ENCODE measurements at regions not wholly inside any gene's neighbourhood (a gene's known extent, or its start where the extent isn't known, plus 50 kb on each side); places are given as distances from the start of the nearest gene placed in this dataset.

DNA sequence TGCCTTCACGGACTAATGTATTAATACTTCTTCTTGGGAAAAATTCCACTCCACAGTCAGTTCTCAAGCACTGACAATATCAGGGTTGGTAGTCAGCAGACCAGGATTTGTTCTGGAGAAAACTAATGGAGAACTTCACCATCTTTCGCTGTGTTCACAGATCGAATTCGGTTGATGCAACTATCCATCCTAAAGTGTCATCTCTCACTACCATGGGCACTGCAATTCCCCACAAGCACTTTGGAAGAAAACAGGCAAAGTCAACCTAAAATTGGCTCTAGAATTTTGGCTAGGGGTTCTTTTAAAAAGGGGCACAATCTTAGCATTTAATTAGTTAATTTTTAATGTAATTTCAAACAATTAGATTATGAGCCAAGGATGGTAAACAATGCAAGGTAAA, 164.4 kb downstream of the HGF start:
- DNase-seq = no peak

DNA sequence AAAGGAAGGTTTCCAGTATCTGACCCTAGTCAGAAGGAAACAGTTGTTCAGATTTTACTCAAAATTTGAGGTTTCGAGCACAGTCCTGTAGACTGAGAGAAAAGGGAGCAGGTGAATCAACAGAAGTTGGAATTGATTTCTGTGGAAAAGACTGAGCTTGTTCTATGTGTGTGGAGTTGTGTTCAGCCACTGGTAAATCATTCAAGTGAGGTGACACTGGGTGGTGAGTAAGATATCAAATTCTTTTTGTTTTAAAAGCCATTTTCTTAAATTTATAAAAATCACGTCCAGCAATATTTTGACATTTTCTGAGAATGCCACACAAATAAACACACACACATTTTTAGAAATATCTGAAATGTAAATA, 165.1 kb downstream of the HGF start:
- peak; percentile 61 for DNase-seq

DNA sequence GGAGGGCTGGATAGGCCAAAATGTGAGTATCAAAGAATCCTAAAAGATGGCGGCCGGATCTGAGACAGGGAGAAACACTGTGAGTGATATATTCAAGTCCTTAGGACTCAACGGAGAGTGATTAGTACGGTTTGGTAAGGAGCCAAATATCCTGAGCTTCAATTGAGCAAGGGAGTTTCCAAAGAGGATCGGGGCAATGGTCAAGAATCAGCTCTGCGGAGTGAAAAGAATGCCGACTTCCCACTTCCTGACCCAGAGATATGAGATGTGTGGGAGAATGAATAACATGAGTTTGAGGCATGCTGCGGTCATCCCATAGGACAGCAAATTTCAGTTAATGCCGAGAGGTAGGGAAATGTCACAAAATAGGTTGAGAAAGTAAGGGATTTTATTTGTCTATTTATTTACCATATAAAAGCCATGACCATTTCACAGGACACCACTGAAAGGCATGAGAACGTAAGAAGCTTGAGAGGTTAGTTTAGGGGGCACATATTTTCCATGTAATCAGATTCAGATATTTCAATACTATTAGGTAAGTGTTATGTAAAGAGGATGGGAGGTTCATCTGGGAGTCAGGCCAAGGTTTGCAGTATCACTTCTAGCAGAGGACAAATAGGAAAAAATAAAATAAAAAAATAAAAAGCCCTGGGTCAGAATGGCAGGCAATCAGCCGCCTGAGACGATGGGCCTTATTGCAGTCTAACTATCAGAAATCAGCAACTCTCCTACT, 165.6 kb downstream of the HGF start:
- DNase-seq = peak; percentile 61

DNA sequence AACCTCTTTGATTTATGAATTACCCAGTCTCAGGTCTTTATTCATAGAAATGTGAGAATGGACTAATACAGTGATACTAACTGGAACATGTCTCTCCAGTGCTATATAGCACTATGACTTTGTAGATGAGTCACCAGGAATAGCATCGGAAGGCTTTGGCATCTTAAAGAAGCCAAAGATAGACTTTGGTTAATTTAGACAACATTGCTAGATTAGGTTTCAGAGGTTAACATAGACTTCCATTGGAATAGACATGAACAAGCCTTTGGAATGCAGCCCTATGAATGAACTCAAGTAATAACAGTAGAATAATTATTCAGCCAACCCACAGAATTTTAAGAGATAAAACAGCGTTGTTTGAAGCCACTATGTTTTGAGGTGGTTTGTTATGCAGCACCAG, 169.2 kb downstream of the HGF start:
- no peak for DNase-seq

DNA sequence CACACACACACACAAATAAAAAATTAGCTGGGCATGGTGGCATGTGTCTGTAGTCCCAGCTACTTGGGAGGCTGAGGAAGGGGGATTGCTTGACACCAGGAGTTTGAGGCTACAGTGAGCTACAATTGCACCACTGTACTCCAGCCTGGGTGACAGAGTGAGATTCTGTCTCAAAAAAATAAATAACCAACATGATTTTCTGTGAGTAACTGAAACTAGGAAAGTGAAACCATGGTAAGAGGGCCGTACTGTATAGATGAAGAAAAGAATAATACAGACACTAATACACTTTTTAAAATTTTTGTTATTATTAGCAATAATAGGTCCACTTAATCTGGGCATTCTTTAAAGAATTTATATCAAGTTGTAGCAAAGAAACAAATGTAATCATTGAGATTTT, 170.9 kb downstream of the HGF start:
- no peak for DNase-seq

DNA sequence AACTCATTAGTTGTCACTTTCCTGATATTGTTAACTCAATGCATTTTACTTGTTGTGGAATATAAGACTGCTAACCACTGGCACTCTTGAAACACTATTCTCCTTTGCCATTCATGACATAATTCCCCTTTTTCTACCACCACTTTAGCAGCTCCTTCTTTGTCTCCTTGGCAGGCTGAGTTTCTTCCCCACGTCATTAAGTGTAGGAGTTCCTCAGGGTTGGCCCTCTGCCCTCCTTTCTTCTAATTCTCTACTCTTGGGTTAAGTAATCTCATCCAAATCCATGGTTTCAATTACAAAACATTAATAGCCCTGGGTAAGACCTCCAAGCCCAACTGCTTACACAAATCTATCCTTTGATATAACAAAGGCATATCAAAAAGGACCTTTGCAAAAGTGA, 175.1 kb downstream of the HGF start:
- DNase-seq = no peak

DNA sequence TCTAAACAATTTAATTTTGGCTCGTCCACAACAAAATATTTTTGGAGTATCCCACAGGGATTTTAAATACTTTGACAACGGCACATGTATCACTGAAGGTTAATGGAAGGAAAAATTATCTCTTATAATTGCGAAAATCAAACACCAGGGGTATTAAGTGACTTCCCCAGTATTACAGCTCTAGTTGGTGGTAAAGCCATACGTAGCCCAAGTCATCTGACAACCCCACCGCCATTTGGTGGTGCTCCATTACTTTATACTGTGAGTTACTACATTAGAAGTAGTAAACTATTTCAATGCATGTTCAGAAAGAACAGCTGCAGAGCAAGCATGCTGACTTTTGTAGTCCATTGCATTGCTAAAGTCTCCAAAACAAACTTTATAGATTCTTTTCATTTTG, 179.7 kb downstream of the HGF start:
- DNase-seq = no peak

DNA sequence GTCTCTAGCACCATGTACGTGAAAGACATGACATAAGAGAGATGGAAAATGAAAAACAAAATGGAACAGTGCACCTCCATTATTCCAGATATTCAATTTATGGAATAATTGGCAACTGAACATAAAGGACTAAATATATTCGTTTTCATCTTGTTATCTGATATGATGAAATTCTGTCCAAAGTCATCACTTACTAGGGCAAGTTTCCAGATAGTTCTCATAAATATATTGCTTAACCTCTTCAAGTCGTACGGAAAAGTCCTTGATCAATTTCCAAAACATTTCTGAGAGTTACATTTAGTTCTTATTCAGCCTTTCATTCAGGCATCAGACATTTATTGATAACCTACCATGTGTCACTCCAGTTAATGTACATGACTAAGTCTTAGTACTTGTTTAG, 185.2 kb downstream of the HGF start:
- no peak for DNase-seq

DNA sequence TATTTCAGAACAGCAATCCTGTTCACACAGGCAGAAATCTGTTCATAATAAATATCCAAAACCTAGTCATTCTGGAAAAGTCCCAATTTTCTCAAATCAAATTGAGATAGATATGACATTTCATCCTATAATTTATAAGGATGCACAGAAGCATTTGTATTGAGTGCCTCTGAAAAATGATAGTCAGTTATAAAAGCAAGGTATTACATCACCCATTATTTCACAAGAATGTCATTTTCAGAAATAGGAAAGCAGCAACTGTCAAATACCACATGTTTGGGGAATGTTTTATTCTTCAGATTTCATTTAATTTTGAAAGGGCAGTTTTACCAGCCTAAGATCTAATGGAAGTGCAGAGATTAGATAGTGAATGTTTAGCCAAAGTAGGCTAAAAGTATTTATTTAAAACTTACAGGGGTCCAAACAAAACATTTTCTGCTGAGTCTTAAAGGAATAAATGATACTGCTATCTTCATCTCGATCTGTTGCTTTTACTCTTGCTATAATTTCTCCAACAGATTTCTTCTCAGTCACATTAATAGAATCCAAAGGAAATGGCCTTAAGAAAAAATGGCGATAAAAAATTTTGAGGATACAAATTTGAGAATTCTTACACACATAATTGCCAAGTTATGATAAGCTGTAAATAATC, 185.8 kb downstream of the HGF start:
- no peak for DNase-seq

DNA sequence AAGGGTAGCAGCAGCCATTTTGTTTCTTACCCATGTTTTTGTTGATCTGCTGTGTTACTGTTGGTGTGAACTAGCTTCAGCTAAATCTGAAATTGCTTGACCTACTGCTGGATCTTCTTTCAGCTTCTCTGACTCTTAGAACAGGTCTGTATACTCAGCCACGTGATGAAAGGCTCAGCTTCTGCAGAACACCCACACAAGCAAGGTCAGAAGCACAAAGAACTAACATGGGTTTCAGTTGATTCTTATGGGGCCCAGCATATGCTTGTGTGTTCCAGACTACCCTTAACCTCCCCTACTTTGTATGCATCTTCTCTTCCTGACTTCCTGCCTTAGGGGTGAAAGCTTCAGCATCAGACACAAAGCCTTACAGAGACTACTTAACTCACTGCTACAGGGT, 186.8 kb downstream of the HGF start:
- no peak for DNase-seq

DNA sequence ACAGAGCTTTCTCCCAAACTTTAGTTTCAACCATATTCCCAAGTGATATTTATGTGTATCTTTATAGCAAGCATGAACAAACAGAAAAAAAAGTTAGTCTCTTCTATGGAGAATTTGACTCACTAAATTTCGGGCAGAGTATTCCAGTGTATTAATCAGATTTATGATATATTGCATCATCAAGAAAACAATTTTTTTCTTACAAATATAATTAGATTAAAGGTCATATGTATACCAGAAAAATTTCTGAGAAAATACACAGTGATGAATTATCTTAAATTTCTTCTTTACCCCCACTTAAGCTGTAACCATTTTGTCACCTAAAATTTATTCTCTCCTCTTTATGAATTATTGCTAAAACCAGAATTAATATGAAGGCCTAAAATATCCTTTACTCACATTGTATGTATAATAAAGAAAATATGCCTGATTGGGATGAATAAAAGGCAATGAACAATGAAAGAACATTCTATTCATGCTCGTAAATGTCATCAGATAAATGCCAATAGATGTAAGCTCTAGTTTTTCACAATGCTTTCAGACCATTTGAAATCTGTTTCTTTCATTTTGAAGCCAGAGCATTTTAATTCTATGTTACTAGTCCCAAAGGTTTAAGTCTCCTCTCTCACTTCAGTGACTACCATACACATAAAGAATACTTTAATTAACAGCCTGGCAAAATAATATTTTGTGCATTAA, 192.1 kb downstream of the HGF start:
- no peak for DNase-seq

DNA sequence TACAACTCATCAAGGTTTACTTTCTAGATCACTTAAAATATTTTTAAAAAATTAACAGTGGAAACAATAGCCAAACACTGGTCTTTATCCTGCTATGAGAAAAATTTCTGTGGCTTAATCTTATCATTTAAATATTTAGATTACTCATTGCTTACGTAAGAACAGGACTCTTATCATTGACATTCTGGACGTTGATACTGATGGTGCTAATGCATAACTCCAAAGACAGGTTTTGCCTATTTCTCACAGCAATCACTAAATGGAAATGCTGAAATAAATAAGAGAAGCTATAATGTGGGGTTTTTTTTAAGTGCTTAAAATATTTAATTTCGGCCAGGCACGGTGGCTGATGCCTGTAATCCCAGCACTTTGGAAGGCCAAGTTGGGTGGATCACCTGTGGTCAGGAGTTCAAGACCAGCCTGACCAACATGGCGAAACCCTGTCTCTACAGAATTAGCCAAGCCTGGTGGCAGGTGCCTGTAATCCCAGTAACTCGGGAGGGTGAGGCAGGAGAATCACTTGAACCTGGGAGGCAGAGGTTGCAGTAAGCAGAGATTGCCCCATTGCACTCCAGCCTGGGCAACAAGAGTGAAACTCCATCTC, 195.0 kb downstream of the HGF start:
- no peak for DNase-seq

DNA sequence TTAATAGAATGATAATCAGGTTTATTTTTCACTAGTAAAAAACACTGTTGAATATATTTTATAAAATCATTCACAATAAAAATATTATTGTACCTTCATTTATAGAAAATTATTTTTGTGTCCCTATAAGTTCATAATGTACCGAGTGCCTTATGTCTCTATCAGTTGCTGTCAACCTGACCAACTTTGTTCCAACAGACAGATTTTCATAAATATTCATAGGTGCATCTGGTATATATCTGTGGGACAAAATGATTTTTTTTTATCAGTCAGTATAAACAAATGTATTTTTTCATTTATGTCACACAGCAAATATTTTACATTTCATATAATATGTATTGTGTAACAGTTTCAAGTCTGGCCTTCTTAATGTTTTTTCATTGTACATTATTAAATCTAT, 195.9 kb downstream of the HGF start:
- no peak for DNase-seq

DNA sequence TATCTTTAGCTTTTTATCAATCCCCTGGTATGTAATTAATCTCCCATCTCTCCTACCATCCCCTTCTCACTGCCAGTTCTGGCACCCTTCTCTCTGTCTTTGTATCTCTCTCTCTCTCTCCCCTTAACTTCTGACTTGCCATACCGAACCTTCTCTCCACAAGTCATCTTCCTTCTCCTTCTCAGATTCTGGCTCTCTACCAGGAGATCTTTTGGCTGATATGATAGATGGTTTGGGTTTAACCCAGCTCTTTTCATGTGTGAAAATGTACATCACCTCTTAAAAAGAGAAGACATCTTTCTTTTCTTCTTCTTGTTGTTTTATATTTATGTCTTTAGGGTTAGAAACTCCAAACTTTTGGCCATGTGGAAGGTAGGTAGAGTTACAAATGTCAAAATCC, 196.7 kb downstream of the HGF start:
- no peak for DNase-seq

DNA sequence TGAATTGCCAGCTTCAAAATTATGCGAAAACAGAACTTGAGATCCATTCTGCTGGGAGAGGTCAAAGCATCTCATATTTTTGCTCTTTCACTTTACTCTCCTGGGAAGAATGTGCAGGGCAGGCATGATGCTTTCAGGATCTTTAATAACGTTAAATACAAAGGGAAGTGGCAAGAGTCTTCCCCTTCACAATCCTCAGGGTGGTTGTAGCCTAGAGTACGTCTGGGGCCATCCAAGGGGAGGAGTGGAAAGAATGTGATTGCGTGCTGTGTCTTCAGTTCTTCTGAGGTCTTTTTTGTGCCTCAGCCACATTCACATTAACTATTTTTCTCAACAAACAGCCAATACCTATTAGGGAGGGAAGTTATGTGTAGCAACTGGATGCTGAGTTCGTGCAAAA, 207.3 kb downstream of the HGF start:
- no peak for DNase-seq

DNA sequence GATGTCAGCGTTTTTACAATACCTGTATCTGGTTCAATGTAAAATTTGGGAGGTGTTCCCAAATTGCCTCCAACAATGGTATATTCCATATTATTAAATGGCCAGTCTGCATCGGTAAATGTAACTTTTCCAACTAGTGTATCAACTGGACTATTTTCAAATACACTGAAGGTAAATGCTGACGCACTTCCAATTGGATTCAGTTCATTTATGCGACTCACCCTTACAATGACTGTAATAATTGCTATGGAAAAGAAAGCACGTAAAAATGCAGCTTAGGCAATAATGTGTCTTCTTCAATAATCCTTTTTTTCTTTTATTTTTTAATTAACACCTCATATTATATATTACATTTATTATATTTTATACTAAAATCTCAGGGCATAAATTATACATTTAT, 209.1 kb downstream of the HGF start:
- no peak for DNase-seq

DNA sequence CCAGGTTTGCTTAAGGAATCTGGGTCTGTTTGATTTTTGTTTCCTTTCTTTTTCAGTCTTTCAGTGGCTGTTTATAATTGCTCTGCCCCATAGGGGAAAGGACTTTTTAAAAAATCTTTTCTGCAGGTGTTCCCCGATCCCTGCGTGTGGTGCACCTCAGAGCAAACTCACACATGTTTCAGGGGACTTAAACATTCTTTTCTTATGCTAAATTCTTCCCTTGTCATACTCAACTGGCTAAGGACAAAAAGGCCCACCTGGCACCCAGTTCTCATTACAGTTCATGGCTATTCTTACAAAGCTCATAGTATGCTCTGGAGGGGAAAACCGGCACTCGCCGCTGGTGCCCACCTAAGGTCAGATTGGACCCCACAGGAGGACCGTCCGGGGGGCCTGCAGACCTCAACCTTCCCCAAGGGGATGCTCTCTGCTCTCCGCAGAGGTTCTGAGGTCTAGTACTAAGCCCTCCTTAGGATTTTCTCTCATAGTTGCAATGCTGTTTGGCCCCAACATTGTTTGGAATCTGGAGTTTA, 220.3 kb downstream of the HGF start:
- no peak for DNase-seq

DNA sequence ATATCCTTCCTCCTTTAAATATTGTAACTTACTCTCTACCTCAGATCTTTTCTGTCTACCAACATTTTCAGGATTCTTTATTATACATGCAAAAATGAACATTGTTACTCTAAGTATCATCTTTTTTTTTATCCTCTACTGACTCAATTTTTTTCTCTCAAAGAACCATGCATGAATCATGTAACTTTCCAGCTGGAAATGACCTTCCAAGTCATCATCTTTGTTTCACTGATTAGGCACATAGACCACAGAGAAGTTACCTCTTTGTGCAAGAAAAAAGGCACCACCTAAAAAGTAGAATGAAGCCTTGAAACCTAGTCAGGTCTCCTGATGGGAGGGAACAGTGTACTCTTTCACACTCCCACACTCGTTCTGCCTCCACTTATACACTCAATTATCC, 234.9 kb downstream of the HGF start:
- no peak for DNase-seq

DNA sequence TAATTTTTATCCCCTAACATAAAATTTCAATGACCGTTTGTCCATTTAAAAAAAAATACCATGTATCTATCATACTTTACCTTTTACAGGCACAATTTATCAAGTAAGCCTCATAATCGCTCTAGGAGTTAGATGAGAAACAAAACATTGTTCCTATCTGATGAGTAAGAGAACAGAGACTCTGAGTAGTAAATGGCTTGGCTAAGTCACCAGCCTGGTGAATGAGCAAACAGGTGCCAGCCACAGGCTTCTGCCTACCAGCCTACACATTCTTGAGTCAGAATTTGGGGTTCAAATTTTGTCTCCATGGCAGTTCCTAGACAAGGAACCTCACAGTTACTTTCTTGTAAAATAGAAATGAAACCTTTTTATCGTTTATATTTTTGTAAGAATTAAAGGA, 235.4 kb downstream of the HGF start:
- no peak for DNase-seq

DNA sequence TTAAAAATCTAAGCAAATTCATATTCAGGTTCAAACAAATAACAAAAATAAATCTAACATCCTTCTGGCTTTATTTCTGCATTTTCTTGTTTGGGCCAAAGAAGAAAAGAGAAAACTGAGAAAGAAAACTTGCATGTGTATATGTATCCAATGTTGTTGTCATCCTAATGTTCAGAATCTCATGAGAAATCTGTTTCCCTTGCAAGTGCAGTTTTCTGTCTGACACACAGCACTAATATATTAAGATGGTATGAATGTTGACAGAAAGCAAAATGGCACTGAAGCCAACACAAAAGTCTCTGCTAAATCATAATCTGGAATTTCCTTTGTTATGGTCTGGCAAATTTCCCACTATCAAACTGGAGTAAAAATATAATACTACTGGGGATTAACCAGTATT, 235.9 kb downstream of the HGF start:
- no peak for DNase-seq

DNA sequence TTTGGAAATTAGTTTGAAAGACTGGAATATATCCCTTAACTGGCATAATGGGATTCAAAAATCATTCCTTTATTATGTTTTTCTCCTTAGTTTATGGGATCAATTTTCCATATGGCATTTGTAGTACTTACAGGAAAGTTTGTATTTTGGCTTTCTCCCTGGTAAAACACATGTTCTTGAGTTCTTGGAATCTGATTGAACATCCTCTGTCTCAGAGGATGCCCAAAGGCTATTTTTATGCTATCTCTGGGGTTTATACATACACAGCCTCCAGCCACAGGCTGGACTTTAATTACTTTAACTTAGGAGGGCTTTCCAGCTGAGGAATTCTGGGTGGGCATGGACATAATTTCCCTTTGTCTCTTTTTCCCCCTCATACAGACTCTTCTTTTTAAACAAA, 236.4 kb downstream of the HGF start:
- DNase-seq = no peak

DNA sequence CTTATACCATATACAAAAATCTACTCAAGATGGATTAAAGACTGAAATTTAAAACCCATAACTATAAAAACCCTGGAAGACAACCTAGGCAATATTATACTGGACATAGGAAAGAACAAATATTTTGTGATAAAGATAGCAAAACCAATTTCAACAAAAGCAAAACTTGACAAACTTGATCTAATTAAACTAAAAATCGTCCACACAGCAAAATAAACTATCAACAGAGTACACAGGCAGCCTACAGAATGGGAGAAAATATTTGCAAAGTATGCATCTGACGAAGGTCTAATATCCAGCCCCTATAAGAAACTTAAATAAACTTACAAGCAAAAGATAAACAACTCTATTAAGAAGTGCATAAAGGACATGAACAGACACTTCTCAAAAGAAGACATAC, 240.1 kb downstream of the HGF start:
- no peak for DNase-seq

DNA sequence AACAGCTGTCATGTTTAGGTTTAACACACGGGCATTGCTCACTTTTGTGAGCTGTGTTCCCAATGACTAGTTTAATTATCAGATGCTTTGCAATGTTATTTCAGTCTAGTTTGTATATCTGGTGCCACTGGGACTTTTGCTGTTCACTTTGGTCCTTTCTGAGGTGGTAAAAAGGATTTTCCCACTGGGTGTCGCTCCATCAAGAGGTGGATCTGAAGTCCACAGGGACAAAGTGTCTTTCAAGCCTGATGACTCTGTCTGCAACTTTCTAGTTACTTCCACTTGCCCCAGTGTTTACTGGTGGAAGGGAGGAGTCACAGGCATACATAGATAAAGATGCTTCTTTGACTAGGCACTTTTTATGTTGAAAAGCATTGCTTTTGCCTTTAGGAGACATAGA, 242.2 kb downstream of the HGF start:
- DNase-seq = no peak

DNA sequence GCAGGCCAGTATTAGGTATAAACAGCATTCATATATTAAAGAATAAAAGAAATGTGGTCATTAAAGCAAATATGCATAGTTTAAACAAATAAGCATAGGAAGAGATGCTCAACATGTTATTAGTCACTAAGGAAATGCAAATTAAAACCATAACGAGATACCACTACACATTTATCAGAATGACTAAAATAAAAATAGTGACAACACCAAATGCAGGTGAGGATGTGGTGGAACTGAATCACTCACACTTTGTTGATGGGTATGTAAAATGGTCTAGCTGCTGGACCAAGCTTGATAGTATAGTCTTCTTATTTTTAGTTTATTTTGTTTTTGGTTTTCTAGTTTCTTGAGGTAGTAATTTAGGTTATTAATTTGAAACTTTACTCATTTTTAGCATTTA, 242.9 kb downstream of the HGF start:
- DNase-seq = no peak

Measured in NCI-H1092 treated with DMSO at 0.1 percent for 48 hours (cell line).